ENCODE measurements at regions not wholly inside any gene's neighbourhood (a gene's known extent, or its start where the extent isn't known, plus 50 kb on each side); places are given as distances from the start of the nearest gene placed in this dataset.

DNA sequence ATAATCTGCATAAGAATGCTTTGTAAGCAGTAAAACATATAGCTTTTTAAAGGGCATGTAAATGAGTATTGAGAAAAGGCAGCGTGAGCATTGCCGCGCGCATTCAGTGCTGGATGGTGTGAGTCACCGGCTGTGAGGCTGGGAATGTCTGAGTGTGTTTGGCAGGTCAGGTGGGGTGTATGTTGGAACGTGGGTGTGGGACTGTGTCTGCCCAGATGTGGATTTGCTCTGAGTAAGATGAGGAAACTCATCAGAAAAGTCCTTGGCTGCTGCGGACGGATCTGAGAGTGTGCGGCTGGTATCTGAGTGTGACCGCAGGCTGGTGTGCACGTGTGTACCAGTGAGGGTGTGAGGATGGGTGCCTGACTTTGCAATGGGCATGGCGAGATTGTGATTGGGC lies 66.2 kb upstream of the NECTIN1 start:
- no peak for TF ChIP-seq IFI16 (CRISPR knock-in tag; IDR thresholded peaks at IDR 0.05)
- no peak for TF ChIP-seq HDGF (IDR thresholded peaks at IDR 0.05)

Data from K562 (cell line).